Loucy (cell line): ENCODE measurements at regions not wholly inside any gene's neighbourhood (a gene's known extent, or its start where the extent isn't known, plus 50 kb on each side); places are given as distances from the start of the nearest gene placed in this dataset.
"Not testable (repeated sequence)": the region's sequence is repeated elsewhere in the genome, so short reads cannot be mapped to it uniquely, and the experiment has no call there.

Experiments
- H2AFZ ChIP-seq: fragments of 200-600 bp; sonication (generic); 2 replicates; pipeline ENCODE4 v1.6.0; 2016; ENCODE audit warnings: antibody characterized with exemption, mild to moderate bottlenecking, low read length, moderate library complexity
- H3F3A ChIP-seq: fragments of 200-600 bp; 2 replicates; pipeline ENCODE4 v1.6.0; 2016; ENCODE audit warnings: antibody characterized with exemption, low read depth, mild to moderate bottlenecking
- H3K27me3 ChIP-seq: fragments of 200-600 bp; sonication (generic); 2 replicates; pipeline ENCODE4 v1.6.1; 2014; ENCODE audit warnings: low read length, mild to moderate bottlenecking; ENCODE audit not compliant: insufficient read depth, poor library complexity, severe bottlenecking
- H3K36me3 ChIP-seq: fragments of 200-600 bp; sonication (generic); 2 replicates; pipeline ENCODE4 v1.6.1; 2016; ENCODE audit warnings: low read length; ENCODE audit not compliant: insufficient read depth
- H3K4me1 ChIP-seq: fragments of 200-600 bp; sonication (generic); 2 replicates; pipeline ENCODE4 v1.5.1; 2014; ENCODE audit warnings: low read length, mild to moderate bottlenecking; ENCODE audit not compliant: insufficient read depth, poor library complexity, severe bottlenecking
- H3K4me2 ChIP-seq: fragments of 200-600 bp; sonication (generic); 2 replicates; pipeline ENCODE4 v1.6.0; 2014; ENCODE audit warnings: antibody characterized with exemption, low read length, low read depth, mild to moderate bottlenecking; ENCODE audit not compliant: poor library complexity, severe bottlenecking
- H3K4me3 ChIP-seq: fragments of 200-600 bp; sonication (generic); 2 replicates; pipeline ENCODE4 v1.5.1; 2014; ENCODE audit warnings: low read length, mild to moderate bottlenecking, mixed read lengths; ENCODE audit not compliant: poor library complexity, severe bottlenecking
- H3K79me2 ChIP-seq: fragments of 200-600 bp; sonication (generic); 2 replicates; pipeline ENCODE4 v1.6.1; 2014; ENCODE audit warnings: low read length; ENCODE audit not compliant: insufficient read depth
- H3K9ac ChIP-seq: fragments of 200-600 bp; sonication (generic); 2 replicates; pipeline ENCODE4 v1.6.0; 2014; ENCODE audit warnings: mild to moderate bottlenecking, low read depth, low read length, moderate library complexity; ENCODE audit not compliant: poor library complexity, severe bottlenecking
- H3K9me2 ChIP-seq: fragments of 200-600 bp; sonication (generic); replicated peaks from 2 replicates; pipeline ENCODE4 v1.6.1; 2016; ENCODE audit warnings: low read depth, low read length, mixed read lengths
- H3K9me3 ChIP-seq: fragments of 200-600 bp; sonication (generic); 2 replicates; pipeline ENCODE4 v1.6.1; 2014; ENCODE audit warnings: mild to moderate bottlenecking, antibody characterized with exemption, low read length, low read depth; ENCODE audit not compliant: insufficient read depth
- H4K20me1 ChIP-seq: fragments of 200-600 bp; sonication (generic); 2 replicates; pipeline ENCODE4 v1.6.0; 2014; ENCODE audit warnings: antibody characterized with exemption, low read length, mild to moderate bottlenecking; ENCODE audit not compliant: insufficient read depth, poor library complexity, severe bottlenecking
- CTCF ChIP-seq: fragments of 200-600 bp; sonication (generic); conservative IDR thresholded peaks from 2 replicates; pipeline ENCODE4 v1.5.1; 2014; ENCODE audit warnings: mild to moderate bottlenecking, antibody characterized with exemption, low read length
- EZH2phosphoT487 ChIP-seq: fragments of 200-600 bp; IDR thresholded peaks from 2 replicates; pipeline ENCODE4 v1.6.1; 2018; ENCODE audit warnings: antibody characterized with exemption, mild to moderate bottlenecking, moderate library complexity, borderline replicate concordance

- Histone ChIP-seq H3K9ac (no peak overlapping the region), H3K9me2 (no peaks in the 10 kb centered on the region), H3F3A (no peaks in the 10 kb centered on the region), H3K79me2 (no peaks in the 10 kb centered on the region), H3K4me1 (no peaks in the 10 kb centered on the region), H3K4me3 (no peak overlapping the region), H3K4me2 (no peak overlapping the region), H2AFZ (no peak overlapping the region), H3K9me3 (no peaks in the 10 kb centered on the region), H3K27me3 (no peaks in the 10 kb centered on the region), H4K20me1 (no peaks in the 10 kb centered on the region), H3K36me3 (no peaks in the 10 kb centered on the region)
- TF ChIP-seq EZH2phosphoT487 (no peak), CTCF (no peak)
These were observed 286.2 kb upstream of the EXOC2 start for GRCh38 chr6:978937-979685.

- H3K36me3 ChIP-seq, H3K4me3 ChIP-seq: not testable (repeated sequence)
These were observed 284.3 kb upstream of the EXOC2 start for GRCh38 chr6:977226-977625.

GRCh38 chr6:971981-972640 lies 279.2 kb upstream of the EXOC2 start:
- H3K4me2 ChIP-seq, result no peak overlapping the region
- H2AFZ ChIP-seq, result no peak overlapping the region
- H3F3A ChIP-seq, result no peaks in the 10 kb centered on the region
- H3K4me1 ChIP-seq, result no peaks in the 10 kb centered on the region
- no peak overlapping the region for H3K4me3 ChIP-seq
- no peaks in the 10 kb centered on the region for H3K79me2 ChIP-seq
- H3K9ac ChIP-seq, result no peak overlapping the region
- no peaks in the 10 kb centered on the region for H3K36me3 ChIP-seq
- no peaks in the 10 kb centered on the region for H3K9me3 ChIP-seq
- TF ChIP-seq CTCF (no peak), EZH2phosphoT487 (no peak)
- no peaks in the 10 kb centered on the region for H3K9me2 ChIP-seq
- no peaks in the 10 kb centered on the region for H4K20me1 ChIP-seq
- no peaks in the 10 kb centered on the region for H3K27me3 ChIP-seq

More at GRCh38 chr6:977226-977625, 284.3 kb upstream of the EXOC2 start:
- H2AFZ ChIP-seq, H3K4me1 ChIP-seq, H4K20me1 ChIP-seq, H3K9me3 ChIP-seq, H3K27me3 ChIP-seq, H3K79me2 ChIP-seq, H3K9ac ChIP-seq, H3K9me2 ChIP-seq, H3F3A ChIP-seq, H3K4me2 ChIP-seq: not testable (repeated sequence)
